ENCODE measurements at regions not wholly inside any gene's neighbourhood (a gene's known extent, or its start where the extent isn't known, plus 50 kb on each side); places are given as distances from the start of the nearest gene placed in this dataset.

GRCh38 chr6:66948106-66948505 lies 1241.1 kb upstream of the EYS start:
- Mint-ChIP-seq H3K27me3 (ENCODE audit: low read depth) (no peaks in the 10 kb centered on the region), H3K4me1 (no peaks in the 10 kb centered on the region), H3K36me3 (ENCODE audit: low read depth) (no peaks in the 10 kb centered on the region), H3K9me3 (no peaks in the 10 kb centered on the region), H3K4me3 (no peak overlapping the region), H3K27ac (no peak overlapping the region)
- no peak for TF ChIP-seq CTCF (IDR thresholded peaks at IDR 0.05; ENCODE audit: unreplicated experiment in 3 of 3)

DNA sequence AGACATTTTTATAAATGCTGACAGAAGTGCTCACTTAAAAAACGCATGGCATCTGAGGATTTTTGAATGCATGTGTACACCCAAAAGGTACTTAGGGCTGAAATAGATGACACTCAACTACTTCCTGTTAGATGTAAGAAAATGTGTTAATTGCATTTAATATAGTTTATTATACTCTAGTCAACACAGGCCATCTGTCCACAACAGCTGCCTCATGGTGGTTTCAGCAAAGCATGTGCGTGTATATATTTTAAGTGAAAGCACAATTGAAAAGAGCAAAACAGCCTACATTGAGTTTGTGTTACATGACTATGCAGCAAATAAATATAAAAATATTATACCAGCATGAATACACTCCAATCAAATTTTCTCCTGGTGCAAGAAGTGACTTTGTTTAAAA lies 1233.0 kb upstream of the EYS start:
- Mint-ChIP-seq H3K36me3 (ENCODE audit: low read depth) (no peaks in the 10 kb centered on the region), H3K4me1 (no peaks in the 10 kb centered on the region), H3K4me3 (no peak overlapping the region), H3K27me3 (ENCODE audit: low read depth) (no peaks in the 10 kb centered on the region), H3K27ac (no peak overlapping the region), H3K9me3 (peaks cover 6% of the 10 kb centered on the region)
- no peak for TF ChIP-seq CTCF (IDR thresholded peaks at IDR 0.05; ENCODE audit: unreplicated experiment in 3 of 3)

DNA sequence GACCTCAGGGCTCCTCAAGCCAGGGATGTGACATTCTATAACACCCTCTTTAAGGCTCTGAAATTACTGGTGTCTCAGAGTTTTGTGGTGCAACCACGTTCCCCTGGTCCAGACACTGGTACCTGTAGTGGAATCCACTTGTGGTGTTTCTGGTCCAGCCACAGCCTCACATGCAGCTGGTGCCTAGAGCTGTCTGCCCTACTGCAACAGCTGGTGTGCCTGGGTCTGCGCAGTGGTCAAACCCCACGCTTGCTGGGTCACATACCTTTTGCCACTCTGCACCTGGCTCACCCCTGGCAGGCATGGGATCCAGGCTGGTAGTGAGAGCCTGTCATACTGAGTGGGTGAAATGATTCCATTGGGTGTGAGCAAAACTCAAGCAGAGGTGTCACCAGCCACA lies 1230.2 kb upstream of the EYS start:
- Mint-ChIP-seq H3K9me3 (peaks cover 6% of the 10 kb centered on the region), H3K4me1 (no peaks in the 10 kb centered on the region), H3K27ac (no peak overlapping the region), H3K27me3 (ENCODE audit: low read depth) (no peaks in the 10 kb centered on the region), H3K4me3 (no peak overlapping the region), H3K36me3 (ENCODE audit: low read depth) (no peaks in the 10 kb centered on the region)
- TF ChIP-seq CTCF (IDR thresholded peaks at IDR 0.05; ENCODE audit: unreplicated experiment in 3 of 3): no peak

- H3K36me3 Mint-ChIP-seq (ENCODE audit: low read depth): no peaks in the 10 kb centered on the region
- H3K9me3 Mint-ChIP-seq: peaks cover 6% of the 10 kb centered on the region
- TF ChIP-seq CTCF (IDR thresholded peaks at IDR 0.05; ENCODE audit: unreplicated experiment in 3 of 3): no peak
- H3K4me3 Mint-ChIP-seq: no peak overlapping the region
- no peaks in the 10 kb centered on the region for H3K4me1 Mint-ChIP-seq
- H3K27ac Mint-ChIP-seq: no peak overlapping the region
- H3K27me3 Mint-ChIP-seq (ENCODE audit: low read depth): no peaks in the 10 kb centered on the region
Measured at GRCh38 chr6:66935612-66936011, 1228.6 kb upstream of the EYS start.

DNA sequence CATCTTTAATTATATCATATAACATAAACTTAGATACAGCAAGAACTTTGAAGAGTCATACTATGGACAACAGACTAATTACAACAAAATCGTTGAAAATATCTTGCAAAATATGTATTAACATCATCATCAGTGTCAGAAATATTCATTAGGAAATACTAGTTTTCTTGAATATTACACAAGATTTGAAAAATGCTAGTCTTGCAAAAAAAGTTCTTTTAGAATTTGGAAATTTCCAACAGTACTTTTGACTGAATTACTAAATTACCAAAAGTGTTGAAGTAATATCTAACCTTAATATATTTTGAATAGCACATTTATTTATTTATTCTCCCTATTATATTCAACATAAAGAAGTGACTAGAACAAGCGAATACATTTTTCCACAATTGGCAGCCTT lies 1224.8 kb upstream of the EYS start:
- H3K9me3 Mint-ChIP-seq: peaks cover 27% of the 10 kb centered on the region

More for the DNA sequence above, 1224.8 kb upstream of the EYS start:
- H3K36me3 Mint-ChIP-seq (ENCODE audit: low read depth): no peaks in the 10 kb centered on the region
- H3K27me3 Mint-ChIP-seq (ENCODE audit: low read depth): no peaks in the 10 kb centered on the region
- H3K4me1 Mint-ChIP-seq: no peaks in the 10 kb centered on the region
- H3K27ac Mint-ChIP-seq: no peak overlapping the region
- TF ChIP-seq CTCF (IDR thresholded peaks at IDR 0.05; ENCODE audit: unreplicated experiment in 3 of 3): no peak
- H3K4me3 Mint-ChIP-seq: no peak overlapping the region

Data from nephron (organoid).